NCI-H526 treated with DMSO at 0.1 percent for 48 hours (cell line): ENCODE measurements at regions not wholly inside any gene's neighbourhood (a gene's known extent, or its start where the extent isn't known, plus 50 kb on each side); places are given as distances from the start of the nearest gene placed in this dataset.
"Not testable (repeated sequence)": the region's sequence is repeated elsewhere in the genome, so short reads cannot be mapped to it uniquely, and the experiment has no call there.

ENCODE experiments used
- DNase-seq: peaks from one replicate; lab custom pipeline; 2025; lab: John Stamatoyannopoulos, UW

GRCh38 chr5:56732121-56732520 is 83.2 kb upstream of the MAP3K1 start:
- no peak for DNase-seq

DNA sequence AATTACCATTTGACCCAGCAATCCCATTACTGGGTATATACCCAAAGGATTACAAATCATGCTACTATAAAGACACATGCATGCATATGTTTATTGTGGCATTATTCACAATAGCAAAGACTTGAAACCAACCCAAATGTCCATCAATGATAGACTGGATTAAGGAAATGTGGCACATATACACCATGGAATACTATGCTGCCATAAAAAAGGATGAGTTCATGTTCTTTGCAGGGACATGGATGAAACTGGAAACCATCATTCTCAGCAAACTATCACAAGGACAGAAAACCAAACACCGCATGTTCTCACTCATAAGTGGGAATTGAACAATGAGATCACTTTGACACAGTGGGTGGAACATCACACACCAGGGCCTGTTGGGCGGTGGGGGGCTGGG is 83.9 kb upstream of the MAP3K1 start:
- not testable (repeated sequence) for DNase-seq

DNA sequence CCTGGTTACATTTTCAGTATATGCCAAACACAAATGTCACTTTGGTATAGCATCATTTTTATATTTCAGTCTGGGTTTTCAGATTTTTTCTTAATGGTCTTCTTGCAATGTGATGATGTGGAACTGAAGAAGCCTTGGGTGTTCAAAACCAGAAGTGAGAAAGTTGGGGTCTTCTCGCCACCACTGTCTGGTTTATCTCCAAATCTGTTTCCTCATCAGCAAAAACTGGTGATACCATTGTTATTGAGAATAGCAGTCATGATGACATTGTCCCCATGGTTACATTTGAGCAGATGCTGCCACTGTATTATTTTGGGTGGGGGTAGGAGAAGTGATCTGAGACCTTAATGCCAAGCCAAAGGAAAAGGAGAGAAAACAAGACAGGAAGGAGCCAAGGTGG is 85.9 kb upstream of the MAP3K1 start:
- no peak for DNase-seq

DNA sequence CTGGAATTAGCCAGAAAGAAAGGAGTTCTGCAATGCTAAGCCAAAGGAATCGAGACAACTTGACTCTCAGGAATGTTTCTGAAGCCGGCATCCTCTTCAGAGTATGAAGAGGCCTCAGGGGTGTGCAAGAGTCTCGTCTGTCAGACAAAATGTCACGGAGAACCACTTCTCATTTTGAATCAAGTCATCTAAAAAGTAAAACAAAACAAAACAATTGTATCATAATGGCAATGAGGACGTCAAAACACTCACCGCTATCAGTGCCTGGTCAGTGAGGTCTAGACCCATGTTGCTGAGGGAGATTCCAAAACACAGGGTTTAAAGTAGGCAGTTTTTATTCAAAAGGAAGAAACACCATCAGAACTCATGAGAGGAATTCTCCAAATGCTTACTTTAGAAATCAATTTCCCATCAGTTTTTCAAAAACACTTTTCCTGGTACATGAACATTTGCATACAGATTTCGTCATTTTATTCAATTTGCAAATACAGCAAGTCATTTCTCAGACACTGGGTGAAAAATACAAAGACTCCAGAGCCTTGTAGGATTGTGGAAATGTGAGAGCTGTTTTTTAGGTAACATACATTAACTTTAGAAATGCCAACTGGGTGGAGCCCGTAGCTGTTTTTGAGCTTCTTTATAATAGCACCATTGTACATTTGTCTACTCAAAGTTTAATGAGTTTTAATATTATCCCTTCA is 89.5 kb upstream of the MAP3K1 start:
- no peak for DNase-seq

GRCh38 chr5:56724857-56725256 is 90.5 kb upstream of the MAP3K1 start:
- DNase-seq = not testable (repeated sequence)

DNA sequence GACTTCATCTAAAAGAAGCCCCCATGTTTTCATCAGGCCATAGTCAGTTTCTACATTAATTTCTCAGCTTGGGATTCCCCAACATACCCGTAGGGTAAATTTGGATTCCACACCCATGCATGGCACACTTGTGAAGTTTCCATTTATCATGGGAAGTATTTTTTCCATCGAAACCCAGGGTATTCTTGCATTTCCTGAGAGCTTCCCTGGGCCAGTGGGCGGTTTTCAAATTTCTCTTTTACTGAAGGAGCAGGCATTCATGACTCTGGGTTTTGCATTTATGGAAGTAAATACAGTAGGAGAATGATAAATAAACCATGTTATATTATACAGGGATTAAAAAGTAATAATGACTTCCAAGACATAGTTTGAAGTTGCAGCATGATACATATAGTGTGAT is 93.0 kb upstream of the MAP3K1 start:
- DNase-seq = no peak

- no peak for DNase-seq
These were observed 97.9 kb upstream of the MAP3K1 start for GRCh38 chr5:56717253-56717987.

DNA sequence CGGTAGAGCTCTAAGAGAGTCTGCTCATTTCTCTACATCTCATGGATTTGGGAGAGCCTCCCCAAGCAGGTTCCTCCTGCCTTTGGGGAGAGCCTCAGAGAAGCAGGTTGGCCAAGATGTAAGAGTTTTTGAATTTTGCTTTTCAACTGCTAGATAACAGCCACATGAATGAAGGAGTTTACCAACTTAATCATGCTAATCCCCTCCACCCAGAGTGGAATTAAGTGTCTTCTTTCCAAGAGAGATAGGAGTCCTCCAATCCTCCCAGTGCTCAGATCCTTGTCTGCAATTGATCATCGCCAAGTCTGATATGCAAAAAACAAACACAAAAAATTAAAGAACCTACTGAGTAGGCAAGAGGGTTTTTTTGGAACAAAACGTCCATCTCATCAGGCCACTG is 99.4 kb upstream of the MAP3K1 start:
- DNase-seq = no peak

- DNase-seq = no peak
These were observed 102.3 kb upstream of the MAP3K1 start for GRCh38 chr5:56712895-56713591.

DNA sequence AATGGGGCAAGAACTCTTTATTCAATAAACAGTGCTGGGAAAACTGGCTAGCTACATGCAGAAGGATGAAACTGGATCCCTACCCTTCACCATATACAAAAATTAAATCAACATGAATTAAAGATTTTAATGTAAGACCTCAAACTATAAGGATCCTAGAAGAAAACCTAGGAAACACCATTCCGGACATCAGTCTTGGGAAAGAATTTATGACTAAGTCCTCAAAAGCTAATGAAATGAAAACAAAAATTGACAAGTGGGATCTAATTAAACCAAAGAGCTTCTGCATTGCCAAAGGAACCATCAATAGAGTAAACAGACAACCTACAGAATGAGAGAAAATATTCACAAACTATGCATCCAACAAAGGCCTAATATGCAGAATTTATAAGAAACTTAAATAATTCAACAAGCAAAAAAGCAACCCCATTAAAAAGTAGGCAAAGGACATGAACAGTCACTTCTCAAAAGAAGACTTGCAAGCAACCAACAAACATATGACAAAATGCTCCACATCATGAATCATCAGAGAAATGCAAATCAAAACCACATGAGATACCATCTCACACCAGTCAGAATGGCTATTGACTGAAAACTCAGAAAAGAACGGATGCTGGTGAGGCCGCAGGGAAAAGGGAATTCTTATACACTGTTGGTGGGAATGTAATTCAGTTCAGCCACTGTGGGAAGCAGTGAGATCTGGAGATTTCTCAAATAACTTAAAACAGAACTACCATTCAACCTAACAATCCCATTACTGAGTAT is 104.3 kb upstream of the MAP3K1 start:
- no peak for DNase-seq

DNA sequence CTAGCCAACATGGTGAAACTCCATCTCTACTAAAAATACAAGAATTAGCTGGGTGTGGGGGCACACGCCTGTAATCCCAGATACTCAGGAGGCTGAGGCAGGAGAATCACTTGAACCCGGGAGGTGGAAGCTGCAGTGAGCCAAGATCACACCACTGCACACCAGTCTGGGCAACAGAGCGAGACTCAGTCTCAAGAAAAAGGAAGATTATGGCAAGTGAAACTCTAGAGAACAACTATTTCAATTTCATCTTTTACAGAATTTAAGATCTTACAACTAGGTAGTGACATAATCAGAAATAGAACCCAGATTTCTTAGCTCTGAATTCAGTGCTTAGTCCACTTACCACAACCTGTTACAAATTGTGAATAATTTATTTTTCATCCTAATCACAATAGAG is 108.8 kb upstream of the MAP3K1 start:
- no peak for DNase-seq

- DNase-seq = no peak
These were observed 110.1 kb upstream of the MAP3K1 start for GRCh38 chr5:56705217-56705616.

GRCh38 chr5:56703952-56704351 is 111.4 kb upstream of the MAP3K1 start:
- no peak for DNase-seq

GRCh38 chr5:56700711-56701110 is 114.6 kb upstream of the MAP3K1 start:
- DNase-seq = no peak

DNA sequence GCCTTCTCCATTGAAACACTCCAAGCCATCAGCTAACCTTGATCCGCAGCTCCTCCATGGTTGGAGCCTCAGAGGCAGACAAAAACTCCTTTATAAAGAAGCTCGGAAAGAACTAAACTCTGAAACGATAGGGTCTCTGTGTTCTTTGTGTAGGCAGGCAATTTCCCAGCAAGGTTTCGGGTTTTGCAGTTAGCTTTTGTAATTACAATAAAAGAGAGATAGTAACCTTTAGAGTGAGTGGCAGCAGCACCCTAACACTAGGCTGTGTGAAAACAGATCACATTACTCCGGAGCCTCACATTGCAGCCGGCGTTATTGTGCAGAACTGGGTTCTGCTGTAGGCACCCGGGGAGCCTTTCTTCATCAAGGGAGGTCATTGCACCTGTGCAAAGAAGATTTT is 115.8 kb upstream of the MAP3K1 start:
- no peak for DNase-seq

DNA sequence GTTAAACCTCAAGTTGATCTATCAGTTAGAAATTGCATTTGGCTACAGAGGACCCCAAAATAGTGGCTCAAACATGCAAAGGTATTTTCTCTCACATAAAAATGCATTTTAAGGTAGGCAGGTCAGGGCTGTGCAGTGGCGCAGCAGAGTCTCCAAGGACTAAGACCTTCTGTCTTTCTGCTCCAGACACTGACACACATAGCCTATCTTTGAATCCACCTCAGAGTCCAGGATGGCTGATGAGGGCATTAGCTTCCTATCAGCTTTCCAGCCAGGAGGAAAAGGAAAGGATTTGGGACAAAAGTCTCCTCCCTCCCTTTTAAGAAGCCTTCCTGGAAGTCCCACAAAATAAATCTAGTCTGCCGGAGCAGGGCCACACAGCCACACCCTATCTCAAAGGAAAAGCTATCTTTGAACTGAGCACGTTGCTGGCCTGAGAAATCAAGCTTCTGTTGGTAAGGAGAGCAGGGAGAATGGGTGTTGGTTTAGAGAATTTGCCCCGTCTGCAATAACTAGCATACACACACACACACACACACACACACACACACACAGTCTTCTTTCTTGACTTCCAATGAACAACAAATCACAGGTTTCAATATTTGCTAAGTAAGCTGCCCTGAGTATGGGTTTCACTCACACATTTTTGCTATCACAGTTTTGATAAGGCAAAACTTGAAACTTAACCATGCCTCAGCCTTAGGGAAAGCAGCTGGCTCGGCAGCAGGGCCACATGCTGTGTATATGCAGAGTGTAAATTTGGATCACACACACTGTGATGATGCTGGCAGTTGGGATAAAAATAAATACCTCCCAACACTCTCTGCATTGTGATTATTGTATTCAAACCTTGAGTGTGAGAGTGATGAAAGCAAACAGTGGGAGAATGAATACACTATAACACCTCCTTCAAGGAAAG is 116.6 kb upstream of the MAP3K1 start:
- no peak for DNase-seq

GRCh38 chr5:56696900-56697299 is 118.4 kb upstream of the MAP3K1 start:
- DNase-seq = no peak

- DNase-seq = no peak
These were observed 122.1 kb upstream of the MAP3K1 start for GRCh38 chr5:56693220-56693579.

GRCh38 chr5:56692359-56693219 is 122.8 kb upstream of the MAP3K1 start:
- DNase-seq = no peak

DNA sequence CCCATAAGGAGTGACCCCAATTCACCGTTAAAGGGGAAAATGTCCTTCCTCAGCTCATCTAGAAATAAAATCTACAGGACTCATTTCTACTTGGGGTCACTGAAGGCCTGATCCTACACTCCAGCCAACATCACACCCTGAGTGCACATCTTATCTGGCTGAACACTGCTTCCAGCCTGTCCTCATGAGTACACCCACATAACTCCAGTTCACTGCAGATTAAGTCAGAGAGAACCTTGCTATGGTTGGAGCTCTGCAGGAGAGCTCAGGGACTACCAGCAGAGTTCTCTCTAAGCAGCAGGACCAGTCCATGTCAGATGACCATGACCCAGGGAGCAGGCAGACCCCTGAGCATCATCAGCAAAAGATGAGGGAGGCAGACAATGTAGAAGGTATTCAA is 126.9 kb upstream of the MAP3K1 start:
- DNase-seq = no peak
